ENCODE measurements at regions not wholly inside any gene's neighbourhood (a gene's known extent, or its start where the extent isn't known, plus 50 kb on each side); places are given as distances from the start of the nearest gene placed in this dataset.
"Not testable (repeated sequence)": the region's sequence is repeated elsewhere in the genome, so short reads cannot be mapped to it uniquely, and the experiment has no call there.

- TF ChIP-seq POLR2A (IDR thresholded peaks at IDR 0.05); POLR2AphosphoS5 (IDR thresholded peaks at IDR 0.05; ENCODE audit: insufficient read depth in 1 of 2, low read depth in 1 of 2); CTCF (IDR thresholded peaks at IDR 0.05): not testable (repeated sequence)
Observed at GRCh38 chr10:38350645-38351044, 256.5 kb downstream of the ZNF37A start.
